HG03558 (cell line): ENCODE measurements at regions not wholly inside any gene's neighbourhood (a gene's known extent, or its start where the extent isn't known, plus 50 kb on each side); places are given as distances from the start of the nearest gene placed in this dataset.
"Not testable (repeated sequence)": the region's sequence is repeated elsewhere in the genome, so short reads cannot be mapped to it uniquely, and the experiment has no call there.

ENCODE experiments used
- ATAC-seq: cut with Tn5 transposase; IDR thresholded peaks from one replicate; pipeline ENCODE4 v1.9.1; 2021; ENCODE audit warnings: moderate number of reproducible peaks; ENCODE audit not compliant: unreplicated experiment; ENCODE audit errors: extremely low read depth

GRCh38 chr14:89053303-89053702 is 228.9 kb downstream of the TTC8 start:
- no peak for ATAC-seq

- no peak for ATAC-seq
Measured at GRCh38 chr14:89056394-89056793, 231.9 kb downstream of the TTC8 start.

GRCh38 chr14:89058697-89059096 is 234.2 kb downstream of the TTC8 start:
- no peak for ATAC-seq

GRCh38 chr14:89060191-89060590 is 235.7 kb downstream of the TTC8 start:
- no peak for ATAC-seq

- ATAC-seq = no peak
Measured at GRCh38 chr14:89061696-89062095, 237.2 kb downstream of the TTC8 start.

- ATAC-seq = no peak
Measured at GRCh38 chr14:89065879-89066278, 241.4 kb downstream of the TTC8 start.

- ATAC-seq = no peak
Measured at GRCh38 chr14:89067293-89067972, 243.0 kb downstream of the TTC8 start.

GRCh38 chr14:89078021-89078795 is 253.8 kb downstream of the TTC8 start:
- ATAC-seq = no peak

GRCh38 chr14:89085231-89085731 is 260.8 kb downstream of the TTC8 start:
- ATAC-seq = no peak

- no peak for ATAC-seq
Measured at GRCh38 chr14:89085737-89086382, 261.4 kb downstream of the TTC8 start.

- ATAC-seq = no peak
Measured at GRCh38 chr14:89088530-89088929, 264.1 kb downstream of the TTC8 start.

GRCh38 chr14:89089330-89089729 is 264.9 kb downstream of the TTC8 start:
- no peak for ATAC-seq

- no peak for ATAC-seq
Measured at GRCh38 chr14:89091781-89092180, 267.3 kb downstream of the TTC8 start.

GRCh38 chr14:89093083-89093730 is 268.8 kb downstream of the TTC8 start:
- no peak for ATAC-seq

- no peak for ATAC-seq
Measured at GRCh38 chr14:89095036-89095435, 270.6 kb downstream of the TTC8 start.

- no peak for ATAC-seq
Measured at GRCh38 chr14:89096946-89097345, 272.5 kb downstream of the TTC8 start.

- ATAC-seq = no peak
Measured at GRCh38 chr14:89098254-89098653, 273.8 kb downstream of the TTC8 start.

- not testable (repeated sequence) for ATAC-seq
Measured at GRCh38 chr14:89104171-89104817, 279.8 kb downstream of the TTC8 start.

GRCh38 chr14:89104861-89105260 is 280.4 kb downstream of the TTC8 start:
- not testable (repeated sequence) for ATAC-seq
